Activated naive CD8-positive, alpha-beta T cell treated with anti-CD3 and anti-CD28 coated beads, Interleukin-2, amount 50 U/mL, for 24 hours (primary cell): ENCODE measurements at regions not wholly inside any gene's neighbourhood (a gene's known extent, or its start where the extent isn't known, plus 50 kb on each side); places are given as distances from the start of the nearest gene placed in this dataset.

ENCODE experiments used
- ATAC-seq: fragments of 150-1000 bp; cut with Tn5 transposase; one replicate; pipeline ENCODE4 v1.10.0; 2021
- DNase-seq: peaks from one replicate; pipeline ENCODE4 v3.0.0; 2021
- H3K27ac Mint-ChIP-seq: one replicate; pipeline ENCODE4 v1.8.0; 2021; ENCODE audit warnings: mild to moderate bottlenecking, mixed read lengths
- H3K27me3 Mint-ChIP-seq: one replicate; pipeline ENCODE4 v1.8.0; 2021; ENCODE audit warnings: mixed read lengths
- H3K36me3 Mint-ChIP-seq: one replicate; pipeline ENCODE4 v1.8.0; 2021; ENCODE audit warnings: low read depth, mixed read lengths
- H3K4me1 Mint-ChIP-seq: one replicate; pipeline ENCODE4 v1.8.0; 2021; ENCODE audit warnings: mixed read lengths
- H3K4me3 Mint-ChIP-seq: one replicate; pipeline ENCODE4 v1.8.0; 2021; ENCODE audit warnings: mild to moderate bottlenecking, moderate library complexity, mixed read lengths
- H3K9me3 Mint-ChIP-seq: one replicate; pipeline ENCODE4 v1.8.0; 2021; ENCODE audit warnings: mixed read lengths

DNA sequence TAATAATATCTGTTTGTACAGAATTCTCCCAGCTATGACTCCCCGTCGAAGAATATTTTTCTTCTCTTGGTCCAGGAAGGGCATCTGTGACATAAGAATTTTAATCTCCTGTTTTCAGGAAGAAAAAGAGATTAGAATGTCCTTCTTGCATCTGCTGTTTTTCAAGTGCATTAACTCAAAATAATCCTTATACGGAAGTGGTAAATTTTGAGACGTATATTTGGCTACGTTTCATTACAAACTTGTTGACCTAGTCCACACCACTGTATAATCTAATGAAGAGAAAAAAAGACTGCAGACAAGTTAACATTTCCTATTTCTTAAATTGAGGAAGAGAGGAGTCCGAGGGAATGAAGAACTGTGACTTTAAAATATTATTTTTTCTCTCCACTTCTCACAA lies 959.9 kb downstream of the DIAPH3 start:
- no peaks in the 10 kb centered on the region for H3K27me3 Mint-ChIP-seq
- no peak for DNase-seq
- ATAC-seq = no peak
- no peak overlapping the region for H3K4me3 Mint-ChIP-seq
- no peaks in the 10 kb centered on the region for H3K4me1 Mint-ChIP-seq
- H3K9me3 Mint-ChIP-seq = peaks cover 8% of the 10 kb centered on the region
- no peaks in the 10 kb centered on the region for H3K36me3 Mint-ChIP-seq
- no peak overlapping the region for H3K27ac Mint-ChIP-seq

DNA sequence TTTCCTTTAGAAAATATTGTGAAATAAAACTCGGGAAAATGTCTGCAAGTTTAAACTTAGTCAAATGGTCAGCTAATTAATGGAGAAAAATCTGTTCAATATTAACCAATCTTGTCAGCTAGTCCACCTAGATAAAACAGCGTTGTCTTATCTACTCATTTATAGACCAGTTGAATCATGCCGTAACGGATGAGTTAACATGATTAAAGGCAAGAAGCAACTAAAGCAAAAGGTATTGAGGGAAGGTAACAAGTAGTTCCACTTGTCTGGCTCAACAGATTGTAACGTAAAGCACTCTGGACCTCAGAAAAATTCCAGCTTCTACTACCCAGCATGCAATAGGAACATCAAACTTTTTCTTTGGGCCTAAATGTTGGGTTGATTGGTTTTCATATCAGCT lies 958.2 kb downstream of the DIAPH3 start:
- no peak for DNase-seq
- H3K36me3 Mint-ChIP-seq = no peaks in the 10 kb centered on the region
- H3K9me3 Mint-ChIP-seq = peaks cover 8% of the 10 kb centered on the region
- no peak overlapping the region for H3K4me3 Mint-ChIP-seq
- no peak overlapping the region for H3K27ac Mint-ChIP-seq
- H3K4me1 Mint-ChIP-seq = no peaks in the 10 kb centered on the region
- H3K27me3 Mint-ChIP-seq = no peaks in the 10 kb centered on the region
- ATAC-seq = no peak

DNA sequence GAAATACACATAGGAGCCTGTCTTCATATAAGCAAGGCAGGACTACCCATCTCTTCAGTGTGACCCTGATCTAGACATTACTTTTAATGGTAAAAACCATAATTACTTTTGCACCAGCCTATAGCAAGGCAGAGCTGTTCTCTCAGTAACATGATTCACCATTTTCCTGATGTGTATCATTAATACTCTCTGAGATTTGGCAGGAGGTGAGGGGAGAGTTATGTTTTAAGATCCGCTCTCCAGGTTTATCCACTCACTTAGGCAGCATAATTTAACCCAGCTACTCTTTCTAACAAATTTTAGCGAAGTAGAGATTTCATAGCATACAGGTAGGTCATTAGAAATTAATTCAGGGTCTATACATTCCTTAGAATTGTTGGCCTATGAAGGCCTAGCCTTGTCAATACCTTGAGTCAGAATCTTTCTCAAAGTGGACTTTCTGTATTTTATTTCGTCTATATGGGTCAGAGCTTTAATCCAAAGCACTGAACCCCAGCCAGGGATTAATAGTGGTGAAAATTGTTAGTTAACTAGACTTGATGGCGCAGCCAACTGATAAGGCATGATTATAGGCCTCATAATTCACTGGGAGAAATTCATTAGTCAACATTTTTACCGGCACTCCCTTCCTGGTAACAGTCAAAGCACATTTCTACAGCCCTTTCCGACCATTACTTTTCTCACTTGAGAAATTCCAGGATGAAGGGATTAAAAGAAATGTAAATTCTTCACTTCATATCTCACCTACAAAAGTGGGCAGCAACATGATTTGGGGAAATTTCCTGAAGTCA lies 955.1 kb downstream of the DIAPH3 start:
- no peaks in the 10 kb centered on the region for H3K36me3 Mint-ChIP-seq
- peaks cover 1% of the 10 kb centered on the region for H3K9me3 Mint-ChIP-seq
- no peak overlapping the region for H3K27ac Mint-ChIP-seq
- DNase-seq (no peak), ATAC-seq (no peak)
- H3K27me3 Mint-ChIP-seq = no peaks in the 10 kb centered on the region
- no peaks in the 10 kb centered on the region for H3K4me1 Mint-ChIP-seq
- H3K4me3 Mint-ChIP-seq = no peak overlapping the region

DNA sequence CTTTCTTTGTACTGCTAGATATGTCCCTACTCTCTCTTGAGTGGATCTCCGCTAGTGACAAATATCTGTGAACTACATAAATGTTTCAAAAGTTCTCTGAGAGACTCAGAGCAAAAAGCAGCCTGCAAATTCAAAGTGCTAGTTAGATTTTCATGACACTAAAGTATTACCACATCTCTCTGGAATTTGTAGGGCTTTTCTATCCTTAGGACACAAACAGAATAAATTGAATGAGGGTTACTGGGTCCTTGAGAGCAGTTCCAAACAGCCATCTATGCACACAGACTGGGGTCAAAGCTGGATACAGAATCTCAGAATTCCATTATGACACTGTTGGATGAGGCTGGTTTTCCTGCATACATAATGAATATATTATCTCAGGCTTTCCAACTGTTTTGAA lies 953.2 kb downstream of the DIAPH3 start:
- no peak overlapping the region for H3K27ac Mint-ChIP-seq
- ATAC-seq = no peak
- H3K36me3 Mint-ChIP-seq = no peaks in the 10 kb centered on the region
- H3K9me3 Mint-ChIP-seq = no peaks in the 10 kb centered on the region
- H3K27me3 Mint-ChIP-seq = no peaks in the 10 kb centered on the region
- H3K4me3 Mint-ChIP-seq = no peak overlapping the region
- no peak for DNase-seq
- H3K4me1 Mint-ChIP-seq = no peaks in the 10 kb centered on the region

DNA sequence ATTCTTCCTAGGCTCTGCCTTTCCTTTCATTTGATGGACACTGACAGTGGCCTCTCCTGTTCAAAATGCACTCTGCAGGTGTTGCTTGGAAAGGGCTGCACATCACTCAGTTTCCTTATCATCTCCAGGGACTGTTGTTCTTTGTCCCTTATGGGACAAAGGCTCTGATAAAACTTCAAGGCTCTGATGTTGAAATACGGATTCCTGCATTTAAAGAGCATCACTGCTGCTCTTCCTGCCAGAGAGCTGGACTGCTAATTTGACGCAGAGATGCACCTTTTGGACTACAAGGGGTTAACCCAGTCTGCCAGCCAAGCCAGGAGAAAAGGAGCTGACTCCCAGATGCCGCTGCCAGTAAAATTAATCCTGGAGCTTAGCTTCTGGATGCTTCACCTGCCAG lies 952.1 kb downstream of the DIAPH3 start:
- DNase-seq (no peak), ATAC-seq (no peak)
- H3K27me3 Mint-ChIP-seq = no peaks in the 10 kb centered on the region
- no peaks in the 10 kb centered on the region for H3K36me3 Mint-ChIP-seq
- H3K4me3 Mint-ChIP-seq = no peak overlapping the region
- no peak overlapping the region for H3K27ac Mint-ChIP-seq
- no peaks in the 10 kb centered on the region for H3K4me1 Mint-ChIP-seq
- H3K9me3 Mint-ChIP-seq = no peaks in the 10 kb centered on the region

DNA sequence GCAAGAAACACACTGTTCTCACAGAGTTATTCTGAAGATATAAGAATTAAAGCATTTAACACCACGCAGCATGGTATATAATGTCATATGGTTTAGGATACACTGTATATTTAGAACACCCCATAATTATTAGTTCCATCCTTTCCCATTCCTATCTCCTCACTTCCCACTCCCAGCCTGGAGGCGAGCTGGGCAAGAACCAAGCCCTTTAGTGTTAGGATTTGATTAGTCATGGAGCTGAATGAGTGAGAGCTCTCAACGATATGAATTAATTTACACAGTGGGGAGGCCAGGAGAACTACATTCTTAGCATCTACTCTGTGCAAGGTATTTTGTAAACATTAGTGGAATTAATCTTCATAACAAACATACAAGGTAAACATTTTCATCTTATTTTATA lies 934.3 kb downstream of the DIAPH3 start:
- H3K9me3 Mint-ChIP-seq = peaks cover 5% of the 10 kb centered on the region
- no peak overlapping the region for H3K4me3 Mint-ChIP-seq

DNA sequence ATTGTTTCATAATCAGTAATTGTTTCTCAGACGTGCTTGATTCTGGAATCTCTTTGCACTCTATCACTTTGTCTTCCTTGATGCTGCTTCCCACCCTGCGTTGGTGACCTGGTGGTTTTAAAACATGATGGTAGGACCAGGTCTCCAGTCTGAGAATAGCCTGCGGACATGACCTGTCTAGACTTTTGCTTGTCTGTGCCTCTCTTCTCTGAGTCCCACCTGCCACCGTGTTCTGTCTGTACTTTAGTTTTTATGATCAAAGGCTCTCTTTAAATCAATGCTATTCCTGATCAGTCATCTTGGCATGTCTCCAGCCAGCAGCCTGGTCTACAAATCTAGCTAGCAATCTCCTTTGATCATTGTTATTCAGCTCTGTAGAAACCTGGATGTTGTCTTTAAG lies 933.9 kb downstream of the DIAPH3 start:
- H3K36me3 Mint-ChIP-seq = no peaks in the 10 kb centered on the region
- H3K9me3 Mint-ChIP-seq = peaks cover 5% of the 10 kb centered on the region
- ATAC-seq (no peak), DNase-seq (no peak)
- H3K4me3 Mint-ChIP-seq = no peak overlapping the region
- H3K4me1 Mint-ChIP-seq = no peaks in the 10 kb centered on the region
- no peak overlapping the region for H3K27ac Mint-ChIP-seq
- H3K27me3 Mint-ChIP-seq = peaks cover 3% of the 10 kb centered on the region

More for the DNA sequence above, 934.3 kb downstream of the DIAPH3 start:
- ATAC-seq = no peak
- H3K36me3 Mint-ChIP-seq = no peaks in the 10 kb centered on the region
- no peak for DNase-seq
- no peaks in the 10 kb centered on the region for H3K4me1 Mint-ChIP-seq
- peaks cover 3% of the 10 kb centered on the region for H3K27me3 Mint-ChIP-seq
- H3K27ac Mint-ChIP-seq = no peak overlapping the region

DNA sequence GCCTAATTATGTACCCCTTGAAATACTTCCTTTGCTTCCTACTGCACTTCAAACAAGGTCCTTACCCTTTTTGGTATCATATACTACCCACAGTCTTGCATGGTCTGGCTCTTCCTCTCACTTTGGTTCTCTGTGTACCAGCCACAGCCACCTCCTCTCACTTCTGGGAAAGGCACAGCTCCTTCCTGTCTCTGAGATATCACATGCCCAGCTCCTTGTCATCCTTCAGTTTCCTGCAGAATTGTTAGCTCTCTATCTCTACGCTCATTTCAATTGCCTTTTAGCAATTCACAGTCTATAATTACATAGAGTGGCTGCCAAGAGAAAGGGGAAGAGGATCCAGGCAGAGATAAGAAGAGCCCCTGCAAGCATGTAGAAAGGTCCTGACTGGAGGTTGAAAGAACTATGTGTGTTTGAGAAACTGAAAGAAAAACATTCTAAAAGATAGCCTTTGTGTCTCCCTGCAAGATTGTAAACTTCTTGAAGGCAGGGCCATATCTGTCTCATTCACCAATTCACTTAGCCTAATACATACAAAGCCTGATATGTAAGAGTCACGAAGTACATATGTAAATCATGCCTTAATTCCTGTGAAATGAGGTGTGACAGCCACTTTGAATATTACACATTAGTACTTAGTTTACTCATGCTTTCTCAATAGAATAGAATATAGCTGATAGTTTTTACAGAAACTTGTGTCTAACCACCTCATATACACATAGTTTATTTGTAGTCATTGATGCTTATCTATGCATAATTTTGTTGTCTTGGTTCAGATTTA lies 933.1 kb downstream of the DIAPH3 start:
- Mint-ChIP-seq H3K4me1 (no peaks in the 10 kb centered on the region), H3K4me3 (no peak overlapping the region), H3K36me3 (no peaks in the 10 kb centered on the region), H3K27me3 (peaks cover 3% of the 10 kb centered on the region), H3K27ac (no peak overlapping the region), H3K9me3 (peaks cover 5% of the 10 kb centered on the region)
- ATAC-seq = no peak
- no peak for DNase-seq

DNA sequence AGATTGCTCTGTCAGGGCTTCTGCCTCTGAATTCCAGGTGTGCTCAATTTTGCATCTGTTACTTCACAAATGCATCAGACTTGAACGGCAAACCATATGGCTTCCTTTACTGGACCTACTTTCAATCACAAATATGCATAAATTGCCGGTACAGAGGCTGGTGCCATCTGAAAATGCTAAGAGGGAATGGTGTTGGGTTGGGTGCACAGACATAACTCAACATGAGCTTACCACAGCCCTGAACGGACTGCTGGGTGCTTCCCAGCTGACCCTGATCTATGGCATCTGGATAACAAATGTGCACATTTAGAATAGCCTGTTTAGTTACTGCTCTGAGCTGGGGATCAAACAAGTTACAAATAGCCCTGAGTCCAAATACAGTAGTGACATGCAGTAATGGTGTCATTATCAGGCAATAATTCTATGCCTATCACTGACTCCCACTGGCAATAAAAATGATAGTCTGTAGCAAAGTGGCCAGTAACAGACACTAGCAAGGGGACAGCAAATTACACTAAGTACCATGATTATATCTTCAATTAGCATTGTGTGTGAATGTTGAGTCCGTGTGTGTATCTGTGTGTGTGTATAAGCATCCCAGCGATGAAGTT lies 927.3 kb downstream of the DIAPH3 start:
- Mint-ChIP-seq H3K4me3 (no peak overlapping the region), H3K9me3 (no peaks in the 10 kb centered on the region), H3K27ac (no peak overlapping the region), H3K36me3 (no peaks in the 10 kb centered on the region), H3K4me1 (no peaks in the 10 kb centered on the region), H3K27me3 (no peaks in the 10 kb centered on the region)
- DNase-seq = no peak
- no peak for ATAC-seq

DNA sequence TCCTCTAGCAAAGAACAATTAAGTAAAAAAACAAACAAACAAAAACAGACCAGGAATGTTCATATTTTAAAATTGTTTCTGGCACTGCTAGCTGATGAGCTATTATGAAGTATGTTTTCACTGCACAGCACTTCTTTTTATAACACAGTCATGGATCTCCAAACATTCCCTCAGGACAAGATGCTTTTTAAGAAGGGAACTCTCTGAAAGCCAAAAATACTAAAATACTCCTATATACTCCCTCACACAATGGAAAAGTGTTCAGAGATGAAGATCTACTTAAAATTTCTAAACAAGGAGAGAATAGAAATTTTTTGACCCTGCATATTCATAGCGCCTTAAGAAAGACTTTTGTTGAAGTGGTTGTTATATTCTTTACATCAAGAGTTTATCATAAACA lies 926.8 kb downstream of the DIAPH3 start:
- Mint-ChIP-seq H3K36me3 (no peaks in the 10 kb centered on the region), H3K27me3 (no peaks in the 10 kb centered on the region), H3K9me3 (no peaks in the 10 kb centered on the region), H3K4me1 (no peaks in the 10 kb centered on the region), H3K4me3 (no peak overlapping the region), H3K27ac (no peak overlapping the region)
- DNase-seq = no peak
- no peak for ATAC-seq

DNA sequence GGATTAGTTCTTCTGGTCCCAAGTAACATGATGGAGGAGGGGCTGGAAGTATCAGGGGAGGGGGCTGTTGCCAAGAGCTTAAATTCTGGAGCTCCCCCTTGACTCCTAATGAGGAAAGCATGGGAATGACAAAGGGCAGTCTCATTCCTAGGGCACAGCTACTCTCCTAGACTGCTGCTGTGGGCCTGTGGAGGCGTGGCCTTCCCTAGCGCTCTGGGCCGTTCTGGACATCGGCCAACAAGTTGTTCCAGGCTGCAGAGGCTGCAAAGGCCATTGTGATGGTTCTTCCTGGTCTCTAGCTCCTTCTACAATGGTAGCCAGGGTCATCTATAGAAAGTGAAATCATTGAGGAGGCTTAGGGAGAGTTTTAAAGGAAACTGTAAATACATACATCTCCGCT lies 916.6 kb downstream of the DIAPH3 start:
- Mint-ChIP-seq H3K9me3 (no peaks in the 10 kb centered on the region), H3K4me3 (no peak overlapping the region), H3K4me1 (no peaks in the 10 kb centered on the region), H3K27ac (no peak overlapping the region), H3K27me3 (no peaks in the 10 kb centered on the region), H3K36me3 (no peaks in the 10 kb centered on the region)
- DNase-seq (no peak), ATAC-seq (no peak)

DNA sequence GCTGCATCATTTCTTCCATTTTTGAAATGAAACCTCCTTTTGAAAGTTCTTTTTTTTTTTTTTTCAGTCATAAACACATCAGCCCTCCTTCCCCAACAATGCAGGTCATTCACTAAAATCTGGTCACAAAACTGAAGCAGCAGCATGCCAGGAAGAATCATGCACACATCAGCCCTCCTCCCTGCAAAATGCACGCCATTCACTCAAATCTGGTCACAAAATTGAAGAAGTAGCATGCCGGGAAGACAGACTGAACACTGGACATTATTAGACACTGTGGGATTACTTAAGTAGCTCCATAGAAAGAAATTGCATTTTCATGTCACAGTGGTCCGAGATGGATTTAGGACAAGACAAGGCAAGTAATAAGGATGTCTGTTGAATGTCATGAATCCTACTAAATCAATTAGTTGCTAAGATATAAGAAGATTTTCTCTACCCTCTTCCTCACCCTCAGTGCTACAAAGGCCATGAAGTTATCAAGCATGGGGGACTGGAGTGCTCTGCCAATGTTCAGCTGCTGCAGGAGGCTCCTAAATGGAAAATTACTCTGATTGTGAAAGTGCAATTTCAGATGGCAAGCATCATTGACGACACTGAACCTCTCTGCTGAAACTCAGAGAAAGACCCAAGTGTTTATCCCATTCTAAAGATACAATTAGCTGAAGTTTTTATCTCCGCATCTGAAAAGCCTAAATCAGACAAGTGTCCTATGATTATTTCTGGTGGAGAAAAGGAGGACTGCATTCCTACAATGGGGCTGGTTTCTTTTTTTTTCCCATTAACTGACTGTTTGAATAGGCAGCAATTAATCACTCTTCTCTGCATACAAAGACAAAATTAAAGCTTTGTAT lies 913.2 kb downstream of the DIAPH3 start:
- Mint-ChIP-seq H3K4me3 (no peak overlapping the region), H3K4me1 (no peaks in the 10 kb centered on the region), H3K27ac (no peak overlapping the region), H3K27me3 (no peaks in the 10 kb centered on the region), H3K36me3 (no peaks in the 10 kb centered on the region), H3K9me3 (no peaks in the 10 kb centered on the region)
- ATAC-seq = no peak
- DNase-seq = no peak

DNA sequence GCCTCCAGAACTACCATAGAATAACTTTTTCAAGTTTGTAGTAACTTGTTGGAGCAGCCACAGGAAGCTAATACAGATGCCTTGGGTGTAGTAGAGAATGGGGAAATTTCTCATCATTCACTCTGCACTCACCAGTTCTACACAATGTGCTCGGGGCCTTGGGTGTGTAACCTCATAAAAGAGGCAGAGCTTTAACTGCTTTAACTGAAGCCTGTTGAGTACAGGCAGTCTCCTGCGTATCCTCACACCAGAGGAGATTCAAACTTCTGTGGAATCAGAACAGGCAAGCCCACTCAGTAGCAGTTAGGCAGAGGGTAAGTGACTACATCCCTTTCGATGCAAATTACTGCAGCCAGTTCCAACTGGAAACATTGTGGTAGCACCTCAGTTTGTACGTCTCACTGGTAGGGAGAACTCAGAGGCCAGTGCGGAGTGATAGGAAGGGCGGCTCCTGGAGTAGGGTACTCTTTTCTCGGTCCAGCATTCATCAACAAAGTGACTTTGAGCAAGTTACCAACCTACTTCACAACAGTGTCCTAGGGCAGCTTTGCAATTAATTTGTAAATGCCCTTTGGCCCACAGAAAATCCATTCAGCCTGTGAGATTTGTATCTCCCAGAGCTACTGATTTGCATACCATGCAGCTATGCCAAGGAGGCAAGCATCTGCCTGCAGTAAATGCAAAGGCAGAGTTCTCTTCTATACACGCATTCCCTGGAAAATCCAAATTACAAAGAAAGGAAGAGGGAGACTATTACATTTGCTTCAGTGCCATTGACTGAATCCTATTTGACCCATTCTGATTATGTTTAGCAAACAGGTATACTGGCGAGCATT lies 904.3 kb downstream of the DIAPH3 start:
- no peaks in the 10 kb centered on the region for H3K36me3 Mint-ChIP-seq
- ATAC-seq = no peak
- no peak overlapping the region for H3K4me3 Mint-ChIP-seq
- H3K27ac Mint-ChIP-seq = no peak overlapping the region
- no peaks in the 10 kb centered on the region for H3K4me1 Mint-ChIP-seq
- no peaks in the 10 kb centered on the region for H3K9me3 Mint-ChIP-seq
- no peak for DNase-seq
- H3K27me3 Mint-ChIP-seq = peaks cover 2% of the 10 kb centered on the region
